Astrocyte (in vitro differentiated cells and primary cell): ENCODE measurements at regions not wholly inside any gene's neighbourhood (a gene's known extent, or its start where the extent isn't known, plus 50 kb on each side); places are given as distances from the start of the nearest gene placed in this dataset.

Experiments
- DNase-seq: peaks from one replicate; pipeline ENCODE4 v3.0.0-alpha.2; 2010; ENCODE audit warnings: low read depth
- FAIRE-seq: peaks from 2 replicates; lab custom pipeline; 2011; peaks lifted over from hg19 to GRCh38; lab: Jason Lieb, UNC
- H2AFZ ChIP-seq: 2 replicates; pipeline ENCODE4 v1.6.0; 2012; ENCODE audit warnings: low read depth, low read length, inconsistent platforms
- H3K27ac ChIP-seq: 2 replicates; pipeline ENCODE4 v1.5.1; 2011; ENCODE audit warnings: low read depth, low read length, inconsistent platforms
- H3K27me3 ChIP-seq: 2 replicates; pipeline ENCODE4 v1.6.0; 2011; ENCODE audit warnings: low read length, inconsistent platforms; ENCODE audit not compliant: insufficient read depth
- H3K36me3 ChIP-seq: 2 replicates; pipeline ENCODE4 v1.5.1; 2011; ENCODE audit warnings: low read length, inconsistent platforms; ENCODE audit not compliant: insufficient read depth
- H3K4me1 ChIP-seq: 2 replicates; pipeline ENCODE4 v1.5.1; 2011; ENCODE audit warnings: low read length, inconsistent platforms; ENCODE audit not compliant: insufficient read depth
- H3K4me2 ChIP-seq: 2 replicates; pipeline ENCODE4 v1.6.0; 2012; ENCODE audit warnings: low read length, inconsistent platforms
- H3K4me3 ChIP-seq: 2 replicates; pipeline ENCODE4 v1.5.1; 2011; ENCODE audit warnings: low read depth, mild to moderate bottlenecking, low read length, inconsistent platforms; ENCODE audit not compliant: insufficient read depth
- H3K79me2 ChIP-seq: 2 replicates; pipeline ENCODE4 v1.6.0; 2012; ENCODE audit warnings: mild to moderate bottlenecking, low read length, inconsistent platforms; ENCODE audit not compliant: insufficient read depth
- H3K9ac ChIP-seq: 2 replicates; pipeline ENCODE4 v1.6.0; 2012; ENCODE audit warnings: mild to moderate bottlenecking, low read length, inconsistent platforms
- H3K9me3 ChIP-seq: 2 replicates; pipeline ENCODE4 v1.5.1; 2012; ENCODE audit warnings: low read depth, mild to moderate bottlenecking, low read length, inconsistent platforms; ENCODE audit not compliant: insufficient read depth
- H4K20me1 ChIP-seq: 2 replicates; pipeline ENCODE4 v1.6.0; 2012; ENCODE audit warnings: low read length, inconsistent platforms; ENCODE audit not compliant: insufficient read depth
- H3K27ac Mint-ChIP-seq: one replicate; pipeline ENCODE4 v1.8.0; 2021; ENCODE audit warnings: mild to moderate bottlenecking, mixed read lengths; ENCODE audit not compliant: unreplicated experiment
- H3K27me3 Mint-ChIP-seq: one replicate; pipeline ENCODE4 v1.8.0; 2021; ENCODE audit warnings: low read depth, mixed read lengths; ENCODE audit not compliant: unreplicated experiment
- H3K36me3 Mint-ChIP-seq: one replicate; pipeline ENCODE4 v1.8.0; 2021; ENCODE audit warnings: low read depth, mixed read lengths; ENCODE audit not compliant: unreplicated experiment
- H3K4me1 Mint-ChIP-seq: one replicate; pipeline ENCODE4 v1.8.0; 2021; ENCODE audit warnings: low read depth, mixed read lengths; ENCODE audit not compliant: unreplicated experiment
- H3K4me3 Mint-ChIP-seq: one replicate; pipeline ENCODE4 v1.8.0; 2021; ENCODE audit warnings: mild to moderate bottlenecking, moderate library complexity, mixed read lengths; ENCODE audit not compliant: unreplicated experiment
- H3K9me3 Mint-ChIP-seq: one replicate; pipeline ENCODE4 v1.8.0; 2021; ENCODE audit warnings: mild to moderate bottlenecking, mixed read lengths; ENCODE audit not compliant: unreplicated experiment
- CTCF ChIP-seq: IDR thresholded peaks from 2 replicates; pipeline ENCODE4 v1.5.1; 2011; ENCODE audit warnings: low read depth, mild to moderate bottlenecking, inconsistent platforms, low read length, moderate library complexity; ENCODE audit not compliant: insufficient read depth
- EZH2 ChIP-seq: IDR thresholded peaks from 2 replicates; pipeline ENCODE4 v1.6.1; 2012; ENCODE audit warnings: mild to moderate bottlenecking, low read length, inconsistent platforms; ENCODE audit not compliant: insufficient read depth

- H3K4me1 ChIP-seq, result no peaks in the 10 kb centered on the region
- TF ChIP-seq EZH2 (no peak), CTCF (no peak)
- no peak overlapping the region for H3K27ac ChIP-seq
- Mint-ChIP-seq H3K9me3 (no peaks in the 10 kb centered on the region), H3K36me3 (peaks cover under 1% of the 10 kb centered on the region), H3K27ac (no peak overlapping the region), H3K4me1 (no peaks in the 10 kb centered on the region), H3K27me3 (peaks cover under 1% of the 10 kb centered on the region), H3K4me3 (no peak overlapping the region)
- DNase-seq (no peak), FAIRE-seq (no peak)
- no peak overlapping the region for H3K4me3 ChIP-seq
- no peaks in the 10 kb centered on the region for H3K36me3 ChIP-seq
- no peaks in the 10 kb centered on the region for H4K20me1 ChIP-seq
- no peak overlapping the region for H3K9ac ChIP-seq
- H3K27me3 ChIP-seq, result peaks cover 2% of the 10 kb centered on the region
- no peaks in the 10 kb centered on the region for H3K9me3 ChIP-seq
- no peak overlapping the region for H2AFZ ChIP-seq
- no peak overlapping the region for H3K4me2 ChIP-seq
- H3K79me2 ChIP-seq, result no peaks in the 10 kb centered on the region
These were observed 102.2 kb upstream of the CLINT1 start for GRCh38 chr5:157961176-157961575.

GRCh38 chr5:157959370-157959769 lies 100.4 kb upstream of the CLINT1 start:
- no peak overlapping the region for H3K9ac ChIP-seq
- Mint-ChIP-seq H3K4me3 (no peak overlapping the region), H3K27me3 (no peaks in the 10 kb centered on the region), H3K27ac (no peak overlapping the region), H3K9me3 (no peaks in the 10 kb centered on the region), H3K36me3 (no peaks in the 10 kb centered on the region), H3K4me1 (no peaks in the 10 kb centered on the region)
- DNase-seq, result no peak
- no peaks in the 10 kb centered on the region for H3K36me3 ChIP-seq
- no peak overlapping the region for H2AFZ ChIP-seq
- H3K27me3 ChIP-seq, result peaks cover 2% of the 10 kb centered on the region
- H4K20me1 ChIP-seq, result no peaks in the 10 kb centered on the region
- H3K79me2 ChIP-seq, result no peaks in the 10 kb centered on the region
- no peak for FAIRE-seq
- H3K9me3 ChIP-seq, result no peaks in the 10 kb centered on the region
- H3K4me3 ChIP-seq, result no peak overlapping the region
- H3K27ac ChIP-seq, result no peak overlapping the region
- no peak overlapping the region for H3K4me2 ChIP-seq
- TF ChIP-seq EZH2 (no peak), CTCF (no peak)
- H3K4me1 ChIP-seq, result no peaks in the 10 kb centered on the region

GRCh38 chr5:157956271-157956885 lies 97.4 kb upstream of the CLINT1 start:
- Mint-ChIP-seq H3K4me3 (no peak overlapping the region), H3K4me1 (no peaks in the 10 kb centered on the region), H3K36me3 (no peaks in the 10 kb centered on the region), H3K27me3 (no peaks in the 10 kb centered on the region), H3K9me3 (peaks cover 2% of the 10 kb centered on the region), H3K27ac (no peak overlapping the region)
- no peaks in the 10 kb centered on the region for H3K9me3 ChIP-seq
- no peaks in the 10 kb centered on the region for H3K79me2 ChIP-seq
- H3K36me3 ChIP-seq, result no peaks in the 10 kb centered on the region
- no peaks in the 10 kb centered on the region for H3K4me1 ChIP-seq
- H3K4me3 ChIP-seq, result no peak overlapping the region
- TF ChIP-seq CTCF (no peak), EZH2 (no peak)
- no peak overlapping the region for H3K4me2 ChIP-seq
- DNase-seq (no peak), FAIRE-seq (no peak)
- H3K27ac ChIP-seq, result no peak overlapping the region
- peaks cover 2% of the 10 kb centered on the region for H3K27me3 ChIP-seq
- H3K9ac ChIP-seq, result no peak overlapping the region
- H4K20me1 ChIP-seq, result no peaks in the 10 kb centered on the region
- no peak overlapping the region for H2AFZ ChIP-seq
